ENCODE measurements at regions not wholly inside any gene's neighbourhood (a gene's known extent, or its start where the extent isn't known, plus 50 kb on each side); places are given as distances from the start of the nearest gene placed in this dataset.

DNA sequence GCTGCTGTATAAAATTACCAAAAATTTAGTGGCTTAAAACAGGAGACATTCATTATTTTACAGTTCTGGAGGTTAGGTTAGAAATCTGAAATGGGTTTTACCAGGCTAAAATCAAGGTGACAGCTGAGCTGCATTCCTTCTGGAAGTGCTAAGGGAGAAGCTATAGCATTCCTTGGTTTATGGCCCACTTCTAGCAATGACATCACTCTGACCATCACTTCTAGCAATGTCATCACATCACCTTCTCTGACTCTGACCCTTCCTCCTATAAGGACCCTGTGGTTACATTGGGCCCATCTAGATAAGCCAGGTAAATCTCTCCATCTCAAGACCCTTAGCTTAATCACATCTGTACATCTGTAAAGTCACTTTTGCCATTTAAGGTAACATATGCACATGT, 366.1 kb downstream of the EFNA5 start:
- H3K9me3 Mint-ChIP-seq = no peaks in the 10 kb centered on the region
- no peak overlapping the region for H3K4me3 Mint-ChIP-seq
- H3K4me1 Mint-ChIP-seq = no peaks in the 10 kb centered on the region
- TF ChIP-seq, protein P1, sequence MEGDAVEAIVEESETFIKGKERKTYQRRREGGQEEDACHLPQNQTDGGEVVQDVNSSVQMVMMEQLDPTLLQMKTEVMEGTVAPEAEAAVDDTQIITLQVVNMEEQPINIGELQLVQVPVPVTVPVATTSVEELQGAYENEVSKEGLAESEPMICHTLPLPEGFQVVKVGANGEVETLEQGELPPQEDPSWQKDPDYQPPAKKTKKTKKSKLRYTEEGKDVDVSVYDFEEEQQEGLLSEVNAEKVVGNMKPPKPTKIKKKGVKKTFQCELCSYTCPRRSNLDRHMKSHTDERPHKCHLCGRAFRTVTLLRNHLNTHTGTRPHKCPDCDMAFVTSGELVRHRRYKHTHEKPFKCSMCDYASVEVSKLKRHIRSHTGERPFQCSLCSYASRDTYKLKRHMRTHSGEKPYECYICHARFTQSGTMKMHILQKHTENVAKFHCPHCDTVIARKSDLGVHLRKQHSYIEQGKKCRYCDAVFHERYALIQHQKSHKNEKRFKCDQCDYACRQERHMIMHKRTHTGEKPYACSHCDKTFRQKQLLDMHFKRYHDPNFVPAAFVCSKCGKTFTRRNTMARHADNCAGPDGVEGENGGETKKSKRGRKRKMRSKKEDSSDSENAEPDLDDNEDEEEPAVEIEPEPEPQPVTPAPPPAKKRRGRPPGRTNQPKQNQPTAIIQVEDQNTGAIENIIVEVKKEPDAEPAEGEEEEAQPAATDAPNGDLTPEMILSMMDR (IDR thresholded peaks at IDR 0.05) = no peak
- ChIA-PET POLR2A (no interaction called here), CTCF (no interaction called here)
- intact Hi-C loops (cut with micrococcal nuclease) = no loop called here
- ATAC-seq (ENCODE audit: low read depth) (no peak), DNase-seq (no peak)
- no peak overlapping the region for H3K27ac Mint-ChIP-seq
- H3K27me3 Mint-ChIP-seq = no peaks in the 10 kb centered on the region
- no peaks in the 10 kb centered on the region for H3K36me3 Mint-ChIP-seq (ENCODE audit: low read depth)

DNA sequence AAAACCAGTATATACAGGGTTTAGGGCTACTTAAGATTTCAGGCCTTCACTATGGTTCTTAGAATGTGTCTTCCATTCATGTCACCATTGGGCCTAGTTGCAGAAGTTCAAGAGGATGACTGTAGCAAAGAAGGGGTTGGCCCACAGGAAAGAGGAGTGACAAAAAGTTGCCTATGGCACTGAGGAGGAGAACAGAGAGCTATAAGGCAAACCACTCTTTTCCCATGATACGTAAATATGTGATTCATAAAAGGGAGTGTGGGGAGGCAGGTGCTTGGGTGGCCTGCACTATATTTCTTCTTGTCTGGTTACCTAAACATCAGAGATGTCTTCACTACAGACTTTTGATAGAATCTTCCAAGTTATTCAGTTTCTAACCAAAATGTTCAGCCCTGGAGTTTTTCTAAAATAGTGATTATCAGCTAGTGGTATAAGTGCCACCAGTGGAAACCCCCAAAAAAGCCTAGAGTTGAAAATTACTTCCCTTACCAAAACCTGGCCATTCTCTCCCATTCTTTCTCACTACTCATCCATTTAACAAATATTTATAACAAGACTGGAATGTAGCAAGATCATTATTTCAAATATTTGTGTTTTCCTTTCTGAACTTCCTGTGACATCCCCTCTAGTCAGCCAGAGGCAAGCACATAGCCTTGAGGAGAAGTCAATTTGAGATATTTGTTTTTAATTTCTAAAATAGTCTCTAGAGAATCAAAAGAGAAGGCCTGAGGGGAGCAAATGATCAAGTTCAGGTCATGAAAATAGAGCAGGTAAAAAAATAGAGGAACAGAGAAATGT, 367.4 kb downstream of the EFNA5 start:
- ChIA-PET POLR2A (no interaction called here), CTCF (no interaction called here)
- no peak for ATAC-seq (ENCODE audit: low read depth)
- Mint-ChIP-seq H3K36me3 (ENCODE audit: low read depth) (no peaks in the 10 kb centered on the region), H3K4me3 (no peak overlapping the region), H3K9me3 (no peaks in the 10 kb centered on the region), H3K27me3 (no peaks in the 10 kb centered on the region), H3K27ac (no peak overlapping the region), H3K4me1 (no peaks in the 10 kb centered on the region)
- intact Hi-C loops (cut with micrococcal nuclease) = no loop called here
- TF ChIP-seq, protein P1 (IDR thresholded peaks at IDR 0.05) = no peak
- DNase-seq = no peak

DNA sequence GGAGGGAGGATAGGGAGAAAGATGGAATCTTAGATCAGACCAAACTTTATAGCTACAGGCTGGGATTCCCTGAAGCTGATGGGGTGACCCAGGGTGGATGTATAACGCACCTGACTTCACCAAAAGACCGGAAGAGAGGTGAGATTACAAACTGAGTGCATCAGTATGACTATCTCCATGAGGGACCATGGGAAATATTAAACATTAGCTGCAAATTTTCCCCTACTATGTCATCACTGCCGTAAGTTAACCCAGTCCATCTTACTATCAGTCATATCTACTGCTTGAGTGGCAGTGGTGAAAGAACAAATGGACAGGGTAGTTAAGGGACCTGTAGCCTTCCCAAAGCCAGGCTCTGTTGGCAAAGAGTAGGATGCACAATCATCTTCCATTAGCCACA, 368.3 kb downstream of the EFNA5 start:
- Mint-ChIP-seq H3K36me3 (ENCODE audit: low read depth) (no peaks in the 10 kb centered on the region), H3K9me3 (no peaks in the 10 kb centered on the region), H3K27ac (no peak overlapping the region), H3K4me1 (no peaks in the 10 kb centered on the region), H3K4me3 (no peak overlapping the region), H3K27me3 (peaks cover under 1% of the 10 kb centered on the region)
- ChIA-PET CTCF (no interaction called here), POLR2A (no interaction called here)
- TF ChIP-seq, protein P1 (IDR thresholded peaks at IDR 0.05) = no peak
- intact Hi-C loops (cut with micrococcal nuclease) = no loop called here
- ATAC-seq (ENCODE audit: low read depth) (no peak), DNase-seq (no peak)

DNA sequence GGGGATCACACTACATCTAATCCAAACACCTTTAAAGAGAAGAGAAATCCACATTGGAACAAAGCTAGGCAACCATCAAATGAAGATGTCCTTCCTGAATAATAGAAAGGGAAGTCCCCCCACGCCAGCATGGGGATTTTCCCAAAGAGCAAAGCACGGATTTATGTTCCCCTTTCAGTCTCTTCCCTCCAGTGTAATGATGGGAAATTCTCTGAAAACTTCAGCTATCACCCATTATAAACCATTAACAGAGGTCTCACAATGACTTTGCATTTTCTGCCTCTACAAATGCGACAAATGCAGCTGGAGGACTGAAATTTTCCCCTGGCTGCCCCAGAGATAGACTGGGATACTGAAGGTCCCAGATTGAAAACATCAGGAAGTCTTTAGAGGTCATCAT, 368.7 kb downstream of the EFNA5 start:
- no peaks in the 10 kb centered on the region for H3K4me1 Mint-ChIP-seq
- H3K36me3 Mint-ChIP-seq (ENCODE audit: low read depth) = no peaks in the 10 kb centered on the region
- CTCF ChIA-PET = no interaction called here
- H3K9me3 Mint-ChIP-seq = no peaks in the 10 kb centered on the region
- H3K4me3 Mint-ChIP-seq = no peak overlapping the region
- DNase-seq = no peak
- H3K27ac Mint-ChIP-seq = no peak overlapping the region
- H3K27me3 Mint-ChIP-seq = peaks cover 3% of the 10 kb centered on the region
- POLR2A ChIA-PET = no interaction called here
- TF ChIP-seq, protein P1 (IDR thresholded peaks at IDR 0.05) = no peak
- intact Hi-C loops (cut with micrococcal nuclease) = no loop called here
- ATAC-seq (ENCODE audit: low read depth) = no peak

DNA sequence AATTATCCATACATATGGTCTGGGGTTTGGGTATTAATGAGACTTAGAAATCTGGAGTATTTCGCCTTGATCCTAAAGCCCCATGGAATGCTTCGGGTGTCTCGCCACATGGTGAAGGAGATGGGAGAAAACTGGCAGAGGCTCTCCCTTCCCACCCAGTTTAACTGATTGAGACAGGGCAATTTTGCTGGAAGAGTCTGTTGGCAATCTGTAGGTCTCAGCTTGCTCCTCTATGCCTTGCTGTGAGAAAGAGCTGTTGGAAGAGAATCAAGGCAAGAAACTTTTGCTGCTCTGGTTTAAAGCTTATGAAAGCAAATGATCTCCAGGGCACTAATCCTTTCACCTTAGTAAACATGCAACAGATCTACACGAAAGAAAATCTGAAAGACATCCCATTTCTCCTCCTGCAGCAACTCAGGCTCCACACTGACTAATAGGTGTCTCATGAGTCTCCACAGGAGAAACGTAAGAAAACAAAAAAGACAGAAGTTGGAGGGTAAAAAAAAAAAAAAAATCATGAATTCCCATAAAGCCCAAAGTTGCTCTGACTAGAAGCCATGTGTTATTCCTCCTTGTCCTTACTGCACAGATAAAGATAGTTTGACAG, 369.9 kb downstream of the EFNA5 start:
- TF ChIP-seq, protein P1 (IDR thresholded peaks at IDR 0.05) = no peak
- ChIA-PET POLR2A (no interaction called here), CTCF (interaction anchor here (0.7 kb wide), 1 partner anchor 9 kb away, joined by 3 read pairs; no protein-coding TSS in a partner anchor)
- intact Hi-C loops (cut with micrococcal nuclease) = no loop called here
- Mint-ChIP-seq H3K27me3 (peaks cover 6% of the 10 kb centered on the region), H3K9me3 (no peaks in the 10 kb centered on the region), H3K27ac (no peak overlapping the region), H3K36me3 (ENCODE audit: low read depth) (no peaks in the 10 kb centered on the region), H3K4me1 (peaks cover 3% of the 10 kb centered on the region), H3K4me3 (no peak overlapping the region)
- no peak for DNase-seq
- no peak for ATAC-seq (ENCODE audit: low read depth)

All from activated B cell treated with CpG ODN at 0.5 μM for 24 hours (primary cell).